ENCODE measurements at regions not wholly inside any gene's neighbourhood (a gene's known extent, or its start where the extent isn't known, plus 50 kb on each side); places are given as distances from the start of the nearest gene placed in this dataset.

- no peak overlapping the region for H3K4me3 ChIP-seq
- in situ Hi-C loops (cut with MboI) (no loop called here), intact Hi-C loops (cut with micrococcal nuclease) (no loop called here)
- H2AFZ ChIP-seq (ENCODE audit: low read depth, low read length) = no peak overlapping the region
- no peaks in the 10 kb centered on the region for H4K20me1 ChIP-seq (replicated peaks; ENCODE audit: control insufficient read depth, insufficient read depth, low read length)
- H3K9me3 ChIP-seq (replicated peaks; ENCODE audit: control insufficient read depth, insufficient read depth, low read depth, low read length) = no peaks in the 10 kb centered on the region
- H3K27ac ChIP-seq (ENCODE audit: extremely low read depth, low read depth, low read length) = no peak overlapping the region
- no peaks in the 10 kb centered on the region for H3K9me1 ChIP-seq (ENCODE audit: control insufficient read depth, insufficient read depth, low read length)
- H3K4me1 ChIP-seq (replicated peaks in 1 of 2; ENCODE audit: control insufficient read depth in 2 of 2, insufficient read depth in 2 of 2, low read length in 2 of 2) = no peaks in the 10 kb centered on the region
- H3K4me2 ChIP-seq (ENCODE audit: insufficient read depth, low read length) = no peak overlapping the region
- no peaks in the 10 kb centered on the region for H3K36me3 ChIP-seq (ENCODE audit: control insufficient read depth, insufficient read depth, low read length)
- CTCF ChIA-PET (ENCODE audit: low intra/inter-chr PET ratio) = no interaction called here
- ATAC-seq (no peak), DNase-seq (ENCODE audit: extremely low read depth in 1 of 4, low spot score in 3 of 4) (no peak), FAIRE-seq (no peak)
- WGBS (ENCODE audit: insufficient coverage, low coverage, missing lambda C conversion rate) = 7% methylated on average over 2 of the region's 2 CpGs
- TF ChIP-seq CSDE1 (IDR thresholded peaks at IDR 0.05) (no peak), ZNF785 (CRISPR knock-in tag; IDR thresholded peaks at IDR 0.05) (no peak), NR4A1 (CRISPR knock-in tag; IDR thresholded peaks at IDR 0.05) (no peak), NR4A1 (tag; IDR thresholded peaks at IDR 0.05) (no peak), ID3 (CRISPR knock-in tag; IDR thresholded peaks at IDR 0.05) (no peak), ID3 (tag; IDR thresholded peaks at IDR 0.05) (no peak), ETV6 (IDR thresholded peaks at IDR 0.05; ENCODE audit: borderline replicate concordance in 1 of 2, low read depth in 2 of 2, low read length in 1 of 2) (no peak), ETV6 (CRISPR knock-in tag; IDR thresholded peaks at IDR 0.05; ENCODE audit: borderline replicate concordance) (no peak), CHD1 (IDR thresholded peaks at IDR 0.05; ENCODE audit: low read length) (no peak), ZC3H4 (CRISPR knock-in tag; IDR thresholded peaks at IDR 0.05; ENCODE audit: borderline replicate concordance) (no peak), RERE (CRISPR knock-in tag; IDR thresholded peaks at IDR 0.05; ENCODE audit: borderline replicate concordance) (no peak), ZNF57 (CRISPR knock-in tag; IDR thresholded peaks at IDR 0.05) (no peak), DEAF1 (CRISPR knock-in tag; IDR thresholded peaks at IDR 0.05) (no peak), MLLT1 (IDR thresholded peaks at IDR 0.05) (no peak), MTA2 (IDR thresholded peaks at IDR 0.05; ENCODE audit: low read depth) (no peak), MTA1 (IDR thresholded peaks at IDR 0.05; ENCODE audit: borderline replicate concordance) (no peak)
- no TSS peak for BruUV-seq (replicated peaks)
- no peaks in the 10 kb centered on the region for H3K27me3 ChIP-seq (ENCODE audit: control insufficient read depth in 2 of 2, insufficient read depth in 2 of 2, low read length in 2 of 2)
- H3K79me2 ChIP-seq (ENCODE audit: control insufficient read depth, insufficient read depth, low read length) = no peaks in the 10 kb centered on the region
- POLR2A ChIA-PET = no interaction called here
- H3K9ac ChIP-seq (ENCODE audit: insufficient read depth in 1 of 2, low read depth in 2 of 2, low read length in 2 of 2) = no peak overlapping the region
Measured at GRCh38 chr1:194297094-194297493, 1110.7 kb upstream of the B3GALT2 start.

Data from K562 (cell line).